NB4 (cell line): ENCODE measurements at regions not wholly inside any gene's neighbourhood (a gene's known extent, or its start where the extent isn't known, plus 50 kb on each side); places are given as distances from the start of the nearest gene placed in this dataset.

Source experiments
- CTCF ChIP-seq: IDR thresholded peaks from one replicate; pipeline ENCODE4 v1.5.1; 2012; ENCODE audit warnings: low read depth, low read length
- MAX ChIP-seq: IDR thresholded peaks from 2 replicates; pipeline ENCODE4 v1.6.1; 2011; ENCODE audit warnings: low read depth, low read length
- MYC ChIP-seq: IDR thresholded peaks from 2 replicates; pipeline ENCODE4 v1.6.1; 2011; ENCODE audit warnings: low read depth, low read length
- POLR2A ChIP-seq: IDR thresholded peaks from 2 replicates; pipeline ENCODE4 v1.6.1; 2011; ENCODE audit warnings: mild to moderate bottlenecking; ENCODE audit not compliant: insufficient read length; ENCODE audit errors: extremely low read depth

- no peak for TF ChIP-seq POLR2A
- no peak for TF ChIP-seq CTCF
- TF ChIP-seq MYC, result no peak
- TF ChIP-seq MAX, result no peak
Observed at GRCh38 chr12:61356485-61356884, 903.7 kb upstream of the USP15 start.
